GM18951 (cell line): ENCODE measurements at regions not wholly inside any gene's neighbourhood (a gene's known extent, or its start where the extent isn't known, plus 50 kb on each side); places are given as distances from the start of the nearest gene placed in this dataset.
"Not testable (repeated sequence)": the region's sequence is repeated elsewhere in the genome, so short reads cannot be mapped to it uniquely, and the experiment has no call there.

Experiments used
- POLR2A ChIP-seq: IDR thresholded peaks from 4 replicates; pipeline ENCODE4 v1.6.1; 2011; ENCODE audit warnings: mild to moderate bottlenecking; ENCODE audit not compliant: insufficient read length, insufficient read depth; ENCODE audit errors: extremely low read depth
- in situ Hi-C: fragments of 300-500 bp; cut with MboI; formaldehyde crosslinking; loops from one replicate; pipeline ENCODE4 v1.12.0; 2022; ENCODE audit warnings: low sequenced_read_pairs, mixed read lengths, inconsistent platforms; ENCODE audit not compliant: unreplicated experiment

DNA sequence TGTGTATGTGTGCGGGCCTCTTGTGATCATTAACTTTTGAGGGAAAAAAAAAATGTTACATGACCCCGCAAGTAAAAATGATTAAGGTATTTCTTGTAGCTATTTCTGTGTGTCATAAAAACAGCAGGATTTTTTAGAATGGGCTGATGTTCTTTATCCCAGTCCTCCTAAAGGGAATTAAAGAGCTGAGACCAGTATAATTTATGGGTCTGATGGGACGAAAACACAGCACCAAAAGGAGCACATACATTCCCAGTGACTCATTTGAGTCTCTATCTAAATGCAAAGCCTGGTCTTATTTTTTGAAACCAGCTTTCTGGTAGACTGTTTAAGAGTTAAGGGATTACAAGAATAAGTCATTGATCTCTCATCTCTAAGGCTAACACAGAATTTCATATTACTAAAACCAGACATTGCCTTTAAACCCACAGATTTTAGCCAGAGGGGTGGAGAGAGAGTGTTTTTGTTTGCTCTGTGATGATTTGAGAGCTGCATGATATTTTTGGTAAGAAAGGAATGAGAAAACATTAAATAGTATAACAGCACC is 342.3 kb upstream of the EPHA4 start:
- no peak for TF ChIP-seq POLR2A
- in situ Hi-C loops = no loop called here

GRCh38 chr2:221911890-221912289 is 339.8 kb upstream of the EPHA4 start:
- in situ Hi-C loops = no loop called here
- TF ChIP-seq POLR2A = no peak

DNA sequence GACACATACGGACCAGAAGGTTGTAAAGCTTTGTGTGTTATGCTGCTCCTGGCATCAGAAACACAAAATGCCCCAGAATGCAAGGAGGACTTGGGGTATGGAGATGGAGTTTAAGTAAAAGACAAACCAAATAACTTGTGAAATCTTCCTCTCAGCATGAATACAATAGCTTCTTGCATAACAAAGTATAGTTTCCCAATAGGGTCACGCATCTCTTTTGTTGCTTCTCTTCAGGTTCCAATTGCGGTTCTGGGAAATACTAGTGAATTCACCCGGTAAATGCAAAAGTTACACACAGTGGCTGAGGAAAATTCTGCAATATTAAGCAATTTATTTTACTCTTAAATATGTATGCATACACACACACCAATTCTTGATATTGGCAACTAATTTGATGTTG is 339.2 kb upstream of the EPHA4 start:
- TF ChIP-seq POLR2A = no peak
- in situ Hi-C loops = no loop called here

DNA sequence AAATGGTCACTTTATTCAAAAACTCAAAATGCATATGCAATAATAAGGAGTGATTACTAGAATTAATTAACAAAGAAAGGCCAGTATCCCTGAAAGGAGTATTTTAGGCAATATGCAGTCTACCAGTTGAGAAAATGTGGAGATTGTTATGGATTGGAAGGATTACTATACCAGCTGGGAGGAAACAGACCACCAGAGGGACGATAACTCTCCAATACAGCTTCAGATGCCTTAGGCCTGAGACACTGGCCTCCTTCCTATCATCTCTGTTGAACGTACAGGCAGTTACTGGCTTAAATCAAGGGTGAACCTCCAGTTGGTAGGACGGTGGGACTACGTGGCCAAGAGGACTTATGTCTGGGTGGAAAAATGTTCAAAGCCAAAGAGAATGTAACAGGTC is 336.4 kb upstream of the EPHA4 start:
- in situ Hi-C loops = no loop called here
- no peak for TF ChIP-seq POLR2A

- TF ChIP-seq POLR2A = no peak
- in situ Hi-C loops = no loop called here
Measured at GRCh38 chr2:221897718-221898117, 325.6 kb upstream of the EPHA4 start.

DNA sequence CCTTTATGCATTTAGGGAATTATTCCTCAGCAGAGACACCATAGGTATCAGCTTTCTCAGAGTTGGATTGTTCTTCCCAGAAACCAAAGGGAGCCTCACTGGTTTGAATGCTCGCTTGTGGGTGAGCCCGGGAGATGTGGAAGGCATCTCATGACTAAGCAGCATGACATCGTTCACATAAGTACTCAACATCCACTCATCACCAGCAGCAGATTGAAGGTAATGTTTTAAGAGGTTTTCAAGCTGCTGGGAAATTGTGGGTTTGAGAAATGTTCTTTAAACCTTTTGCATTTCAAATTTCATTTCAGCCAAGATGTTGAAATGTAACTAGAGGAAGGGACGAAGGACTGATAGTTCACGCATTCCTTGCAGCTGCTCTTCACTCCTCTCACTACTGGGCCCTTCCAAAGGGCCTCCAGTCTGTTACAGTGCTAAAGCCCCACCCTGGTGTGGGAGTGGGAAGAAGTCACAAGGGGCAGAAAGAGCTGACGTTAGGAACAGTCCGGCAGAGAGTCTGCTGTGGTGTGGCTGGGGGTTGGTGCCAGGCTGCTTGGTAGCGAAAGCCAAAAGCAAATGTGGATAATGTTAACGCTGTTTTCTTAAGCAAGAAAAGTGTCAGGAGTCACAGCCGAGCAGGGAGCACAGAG is 324.5 kb upstream of the EPHA4 start:
- no peak for TF ChIP-seq POLR2A
- in situ Hi-C loops = no loop called here

GRCh38 chr2:221895366-221896121 is 323.4 kb upstream of the EPHA4 start:
- no peak for TF ChIP-seq POLR2A
- in situ Hi-C loops = no loop called here

- in situ Hi-C loops = no loop called here
- TF ChIP-seq POLR2A = no peak
Measured at GRCh38 chr2:221893501-221893900, 321.4 kb upstream of the EPHA4 start.

DNA sequence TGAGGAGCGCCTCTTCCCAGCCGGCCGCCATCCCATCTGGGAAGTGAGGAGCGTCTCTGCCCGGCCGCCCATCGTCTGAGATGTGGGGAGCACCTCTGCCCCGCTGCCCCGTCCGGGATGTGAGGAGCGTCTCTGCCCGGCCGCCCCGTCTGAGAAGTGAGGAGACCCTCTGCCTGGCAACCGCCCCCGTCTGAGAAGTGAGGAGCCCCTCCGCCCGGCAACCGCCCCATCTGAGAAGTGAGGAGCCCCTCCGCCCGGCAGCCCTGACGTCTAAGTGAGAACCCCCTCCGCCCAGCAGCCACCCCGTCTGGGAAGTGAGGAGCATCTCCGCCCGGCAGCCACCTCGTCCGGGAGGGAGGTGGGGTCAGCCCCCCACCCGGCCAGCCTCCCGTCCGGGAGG is 319.9 kb upstream of the EPHA4 start:
- in situ Hi-C loops = not testable (repeated sequence)

GRCh38 chr2:221883976-221884375 is 311.9 kb upstream of the EPHA4 start:
- in situ Hi-C loops = no loop called here

DNA sequence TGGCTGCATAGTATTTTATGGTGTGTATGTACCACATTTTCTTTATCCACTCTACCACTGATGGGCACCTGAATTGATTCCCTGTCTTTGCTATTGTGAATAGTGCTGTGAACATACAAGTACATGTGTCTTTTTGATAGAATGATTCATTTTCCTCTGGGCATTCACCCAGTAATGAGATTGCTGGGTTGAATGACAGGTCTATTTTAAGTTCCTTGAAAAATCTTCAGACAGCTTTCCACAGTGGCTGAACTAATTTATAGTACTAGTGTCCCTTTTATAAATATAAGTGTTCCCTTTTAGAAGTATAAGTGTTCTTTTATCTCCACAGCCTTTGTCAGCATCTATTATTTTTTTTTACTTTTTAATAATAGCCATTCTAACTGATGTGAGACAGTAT is 303.9 kb upstream of the EPHA4 start:
- TF ChIP-seq POLR2A = no peak
- in situ Hi-C loops = no loop called here

More at GRCh38 chr2:221883976-221884375, 311.9 kb upstream of the EPHA4 start:
- TF ChIP-seq POLR2A = no peak

- in situ Hi-C loops = no loop called here
- TF ChIP-seq POLR2A = no peak
Measured at GRCh38 chr2:221874444-221874843, 302.3 kb upstream of the EPHA4 start.

GRCh38 chr2:221857719-221858118 is 285.6 kb upstream of the EPHA4 start:
- TF ChIP-seq POLR2A = no peak
- in situ Hi-C loops = no loop called here

DNA sequence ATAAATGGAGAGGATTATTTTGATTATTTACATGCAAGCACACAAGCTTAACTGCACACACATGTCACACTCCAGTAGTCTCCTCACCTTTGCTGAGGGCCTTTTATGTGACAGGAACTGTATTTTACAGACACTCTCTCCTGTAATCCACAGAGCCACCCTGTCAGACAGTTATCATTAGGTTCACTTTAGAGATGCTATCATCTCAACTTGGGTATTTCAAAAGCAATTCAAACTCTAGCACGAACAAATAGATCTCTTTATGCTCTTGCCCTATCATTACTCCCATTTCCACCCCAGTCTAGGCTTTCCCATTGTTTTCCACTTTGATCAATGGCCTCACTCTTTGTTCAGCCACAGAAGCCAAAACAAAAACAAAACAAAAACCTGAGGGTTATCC is 281.2 kb upstream of the EPHA4 start:
- in situ Hi-C loops = no loop called here
- no peak for TF ChIP-seq POLR2A

DNA sequence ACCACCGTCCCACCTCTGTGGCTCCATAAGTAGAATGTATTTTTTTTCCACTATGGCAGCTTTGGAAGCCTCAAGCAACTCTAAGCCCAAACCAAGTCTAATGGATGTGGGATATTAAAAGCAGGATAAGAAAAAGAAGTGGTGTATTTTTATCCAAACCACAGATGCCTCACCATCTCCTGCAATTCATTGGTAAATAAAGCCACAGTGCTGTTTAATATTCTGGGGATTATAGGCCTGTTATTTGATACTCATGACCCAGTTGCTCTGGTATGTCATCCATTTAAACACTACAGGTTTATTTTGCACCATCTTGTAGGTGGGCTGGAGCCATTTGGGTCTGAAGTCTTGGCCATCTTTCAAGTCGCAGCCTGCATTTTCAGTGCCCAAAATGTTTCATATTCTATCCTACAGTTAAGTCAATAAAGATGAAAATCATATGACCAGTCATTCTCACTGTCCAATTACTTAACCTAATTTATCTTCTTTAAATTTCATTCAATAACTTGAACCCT is 279.5 kb upstream of the EPHA4 start:
- TF ChIP-seq POLR2A = no peak
- in situ Hi-C loops = no loop called here
